ENCODE measurements at regions not wholly inside any gene's neighbourhood (a gene's known extent, or its start where the extent isn't known, plus 50 kb on each side); places are given as distances from the start of the nearest gene placed in this dataset.
"Not testable (repeated sequence)": the region's sequence is repeated elsewhere in the genome, so short reads cannot be mapped to it uniquely, and the experiment has no call there.

GRCh38 chr2:39583781-39584180 is 81.9 kb upstream of the TMEM178A start:
- no peak for FAIRE-seq

DNA sequence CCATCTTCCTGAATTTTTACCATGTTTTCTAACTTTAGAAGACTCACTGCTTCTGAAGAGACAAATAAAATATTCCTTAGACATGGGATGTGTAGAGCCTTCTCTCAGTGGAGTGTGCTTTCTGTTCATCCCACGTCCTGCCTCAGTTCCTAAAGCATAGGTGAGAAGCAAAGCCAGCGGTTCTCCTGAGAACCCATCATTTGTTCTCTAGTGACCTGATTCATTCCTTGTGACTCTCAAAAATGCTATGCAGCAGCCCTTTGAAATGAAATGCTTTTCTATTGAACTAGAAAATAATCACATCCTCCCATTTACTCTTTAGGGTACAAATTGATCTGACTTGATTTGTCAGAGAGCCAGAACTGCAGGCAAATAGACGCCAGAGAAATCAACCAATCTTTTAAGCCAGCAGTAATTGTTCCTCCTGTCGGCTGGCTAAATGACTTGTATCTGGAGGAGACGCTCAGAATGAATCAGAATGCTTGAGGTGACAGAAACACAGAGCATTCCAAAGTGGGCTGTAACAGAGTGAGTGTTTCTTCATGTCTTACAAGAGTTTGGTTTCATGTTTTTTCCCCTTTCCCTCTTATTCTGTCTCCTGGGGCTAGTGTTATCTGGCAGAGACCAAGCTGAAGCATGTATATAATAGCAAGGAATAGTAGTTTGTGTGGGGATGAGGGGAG is 81.3 kb upstream of the TMEM178A start:
- no peak for FAIRE-seq

DNA sequence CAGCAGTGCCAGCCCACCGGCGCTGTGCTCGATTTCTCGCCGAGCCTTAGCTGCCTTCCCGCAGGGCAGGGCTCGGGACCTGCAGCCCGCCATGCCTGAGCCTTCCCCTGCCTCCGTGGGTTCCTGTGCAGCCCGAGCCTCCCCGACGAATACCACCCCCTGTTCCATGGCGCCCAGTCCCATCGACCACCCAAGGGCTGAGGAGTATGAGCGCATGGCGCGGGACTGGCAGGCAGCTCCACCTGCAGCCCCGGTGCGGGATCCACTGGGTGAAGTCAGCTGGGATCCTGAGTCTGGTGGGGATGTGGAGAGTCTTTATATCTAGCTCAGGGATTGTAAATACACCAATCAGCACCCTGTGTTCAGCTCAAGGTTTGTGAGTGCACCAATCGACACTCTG is 80.2 kb upstream of the TMEM178A start:
- FAIRE-seq: not testable (repeated sequence)

DNA sequence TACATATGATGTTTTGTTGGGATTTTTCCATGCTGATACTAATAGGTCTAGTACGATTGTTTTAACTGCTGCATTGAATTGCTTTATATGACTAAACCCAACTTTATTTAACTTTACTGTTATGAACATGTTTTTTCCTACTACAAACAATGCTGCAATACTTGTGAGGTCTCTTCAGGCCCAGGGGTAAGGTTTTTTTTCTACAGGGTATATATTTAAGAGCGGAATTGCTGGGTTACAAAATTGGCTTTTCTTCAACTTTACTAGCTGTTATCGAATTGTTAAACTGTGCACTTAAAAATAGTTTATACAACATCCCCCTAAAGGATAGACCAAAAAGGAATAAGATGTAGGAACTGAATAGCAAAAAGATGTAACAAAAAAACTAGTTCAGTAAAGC is 78.5 kb upstream of the TMEM178A start:
- no peak for FAIRE-seq

DNA sequence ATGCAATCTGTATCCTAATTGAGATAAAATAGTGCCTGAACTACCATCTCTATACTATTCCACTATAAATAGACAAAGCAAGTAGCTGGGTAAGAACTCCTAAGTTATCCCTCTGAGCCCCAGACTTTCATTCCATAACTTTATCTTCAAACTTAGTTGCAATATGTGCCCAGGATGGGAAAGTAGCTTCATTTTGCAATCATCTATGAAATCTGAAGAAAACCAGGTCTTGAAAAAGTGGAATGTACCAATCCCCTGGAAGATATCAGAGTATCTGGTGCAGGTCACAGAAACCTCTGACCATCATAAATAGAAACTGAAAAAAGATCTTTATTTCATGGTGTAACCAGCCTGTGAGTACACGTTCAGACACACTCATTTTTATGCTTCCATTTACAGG is 78.1 kb upstream of the TMEM178A start:
- FAIRE-seq: no peak

GRCh38 chr2:39593439-39594393 is 72.0 kb upstream of the TMEM178A start:
- FAIRE-seq: no peak

DNA sequence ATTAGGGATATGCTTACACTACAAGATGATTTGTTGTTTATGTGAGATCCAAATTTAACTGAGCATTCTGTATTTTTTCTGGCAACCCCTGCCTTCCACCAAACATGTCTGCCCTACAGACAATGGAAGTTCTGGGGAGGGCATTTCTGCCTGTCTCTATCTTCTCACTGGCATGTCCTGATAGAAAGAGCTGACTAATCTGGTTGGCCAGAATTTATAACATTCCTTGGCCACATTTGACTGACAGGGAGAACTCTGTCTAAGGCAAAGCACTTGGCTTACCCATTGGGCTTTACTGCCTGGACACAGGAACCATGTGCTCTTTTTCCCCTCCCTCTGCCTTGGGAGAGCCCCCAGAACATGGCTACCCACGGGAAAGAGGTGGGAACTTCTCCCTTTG is 70.6 kb upstream of the TMEM178A start:
- FAIRE-seq: no peak

GRCh38 chr2:39597314-39597713 is 68.4 kb upstream of the TMEM178A start:
- no peak for FAIRE-seq

- no peak for FAIRE-seq
Observed at GRCh38 chr2:39602616-39603015, 63.1 kb upstream of the TMEM178A start.

DNA sequence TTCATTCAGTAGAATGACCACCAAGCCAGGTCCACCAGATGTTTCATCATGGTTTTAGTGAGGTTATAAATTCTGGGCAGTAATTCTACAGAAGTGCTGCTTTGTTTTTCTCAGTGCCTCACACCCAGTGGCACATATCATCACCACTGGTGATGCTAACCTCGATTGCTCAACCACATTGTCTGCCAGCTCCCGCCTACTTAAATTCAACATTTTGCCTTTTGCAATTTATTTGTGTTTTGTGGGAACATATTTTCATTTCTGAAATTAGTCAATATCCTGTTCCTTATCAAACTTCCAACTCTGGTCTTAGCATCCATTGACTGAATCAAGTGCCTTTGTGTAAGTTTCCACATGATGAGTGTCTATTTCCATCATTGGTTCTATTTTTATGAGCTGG is 62.3 kb upstream of the TMEM178A start:
- no peak for FAIRE-seq

DNA sequence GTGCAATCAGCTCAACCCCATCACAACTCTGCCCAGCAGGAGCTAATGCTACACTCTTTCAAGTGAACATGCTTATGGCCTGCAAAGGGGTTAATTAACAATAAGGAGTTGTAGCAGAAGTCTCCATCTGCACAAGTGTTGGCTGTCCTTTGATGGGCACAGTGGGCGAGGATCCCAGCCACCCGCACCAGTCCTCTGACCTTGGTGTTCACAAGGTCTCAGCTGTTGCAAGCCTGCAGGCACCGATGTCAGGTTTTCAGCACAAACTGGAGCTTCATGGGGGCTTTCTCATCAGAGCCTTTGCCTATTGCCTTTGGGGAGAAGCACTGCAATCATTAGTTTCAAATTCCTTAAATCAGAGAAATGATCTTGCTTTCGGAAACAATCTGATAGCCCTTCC is 60.9 kb upstream of the TMEM178A start:
- FAIRE-seq: no peak

GRCh38 chr2:39606585-39606984 is 59.1 kb upstream of the TMEM178A start:
- no peak for FAIRE-seq

- FAIRE-seq: no peak
Observed at GRCh38 chr2:39607538-39608262, 58.0 kb upstream of the TMEM178A start.

GRCh38 chr2:39608263-39608575 is 57.5 kb upstream of the TMEM178A start:
- FAIRE-seq: no peak

- no peak for FAIRE-seq
Observed at GRCh38 chr2:39608686-39609441, 56.9 kb upstream of the TMEM178A start.

- no peak for FAIRE-seq
Observed at GRCh38 chr2:39609917-39610316, 55.8 kb upstream of the TMEM178A start.

- FAIRE-seq: no peak
Observed at GRCh38 chr2:39615675-39616074, 50.0 kb upstream of the TMEM178A start.

Data from A204.1 (cell line).